Mammary epithelial cell (primary cell): ENCODE measurements at regions not wholly inside any gene's neighbourhood (a gene's known extent, or its start where the extent isn't known, plus 50 kb on each side); places are given as distances from the start of the nearest gene placed in this dataset.

Source experiments
- CTCF ChIP-seq, 2 donors: IDR thresholded peaks in 1 of 2; conservative IDR thresholded peaks in 1 of 2; 2 replicates each; pipeline ENCODE4 v1.5.1; 2011 to 2012; ENCODE audit warnings: inconsistent platforms in 2 of 2, low read length in 2 of 2, mild to moderate bottlenecking in 2 of 2, control low read depth in 1 of 2, low read depth in 1 of 2; ENCODE audit not compliant: insufficient read depth in 1 of 2; ENCODE audit errors: extremely low read depth in 1 of 2
- EZH2 ChIP-seq: IDR thresholded peaks from 2 replicates; pipeline ENCODE4 v1.6.1; 2012; ENCODE audit warnings: low read length, inconsistent platforms, borderline replicate concordance

DNA sequence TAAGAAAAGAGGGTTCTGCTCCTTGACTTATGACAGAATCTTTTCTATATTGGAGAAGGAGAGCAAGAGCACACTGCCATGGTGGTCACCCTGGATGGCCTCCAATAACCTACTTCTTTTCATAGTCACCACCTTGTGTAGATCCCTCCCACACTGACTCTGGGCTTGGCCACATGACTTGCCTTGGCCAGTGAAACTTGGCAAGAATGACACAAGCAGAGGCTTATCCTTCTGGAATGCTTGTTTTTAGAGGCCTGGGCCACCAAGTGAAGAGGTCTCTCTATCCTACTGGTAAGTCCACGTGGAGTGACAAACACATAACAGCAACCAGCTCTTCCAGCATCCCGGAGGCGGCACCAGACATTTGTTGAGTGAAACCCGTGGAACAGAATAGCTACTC lies 349.4 kb upstream of the JARID2 start:
- TF ChIP-seq CTCF (conservative IDR thresholded peaks at IDR 0.05 in 1 of 2, IDR thresholded peaks at IDR 0.05 in 1 of 2; ENCODE audit: extremely low read depth in 1 of 2, insufficient read depth in 1 of 2, low read depth in 1 of 2, low read length in 2 of 2) (no peak), EZH2 (no peak)
